HG03135 (cell line): ENCODE measurements at regions not wholly inside any gene's neighbourhood (a gene's known extent, or its start where the extent isn't known, plus 50 kb on each side); places are given as distances from the start of the nearest gene placed in this dataset.

Source experiments
- ATAC-seq: cut with Tn5 transposase; IDR thresholded peaks from one replicate; pipeline ENCODE4 v1.9.1; 2021; ENCODE audit warnings: mild to moderate bottlenecking, moderate library complexity; ENCODE audit not compliant: unreplicated experiment

DNA sequence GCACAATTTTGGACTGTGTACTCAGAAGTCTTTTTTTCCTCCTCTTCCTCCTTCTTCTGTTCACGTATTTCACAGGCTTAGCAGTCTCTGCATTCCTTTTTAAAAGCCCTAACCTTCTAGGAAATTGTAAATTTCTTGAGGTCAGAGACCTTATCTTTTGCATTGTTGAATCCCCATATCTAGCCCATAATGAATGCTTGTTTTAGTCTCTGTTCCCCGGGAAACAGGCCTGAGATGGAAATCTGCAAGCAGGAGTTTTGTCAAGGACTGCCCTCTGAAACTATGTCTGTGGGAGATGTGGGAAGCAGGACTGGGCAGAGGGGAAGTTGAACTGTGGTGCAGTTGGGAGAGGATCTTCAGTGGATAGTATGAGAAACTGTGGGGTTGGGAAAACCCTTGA, 272.2 kb upstream of the DAB1 start:
- ATAC-seq = no peak

DNA sequence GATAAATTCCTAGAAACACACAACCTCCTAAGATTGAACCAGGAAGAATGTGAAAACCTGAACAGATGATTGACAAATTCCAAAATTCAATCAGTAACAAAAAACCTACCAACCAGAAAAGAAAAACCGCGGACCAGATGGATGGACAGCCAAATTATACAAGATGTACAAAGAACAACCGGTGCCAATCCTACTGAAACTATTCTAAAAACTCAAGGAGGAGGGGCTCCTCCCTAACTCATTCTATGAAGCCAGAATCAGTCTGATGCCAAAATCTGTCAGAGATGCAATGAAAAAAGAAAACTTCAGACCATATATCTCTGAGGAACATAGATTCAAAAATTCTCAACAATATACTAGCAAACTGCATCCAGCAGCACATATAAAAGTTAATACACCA, 262.4 kb upstream of the DAB1 start:
- ATAC-seq = no peak

DNA sequence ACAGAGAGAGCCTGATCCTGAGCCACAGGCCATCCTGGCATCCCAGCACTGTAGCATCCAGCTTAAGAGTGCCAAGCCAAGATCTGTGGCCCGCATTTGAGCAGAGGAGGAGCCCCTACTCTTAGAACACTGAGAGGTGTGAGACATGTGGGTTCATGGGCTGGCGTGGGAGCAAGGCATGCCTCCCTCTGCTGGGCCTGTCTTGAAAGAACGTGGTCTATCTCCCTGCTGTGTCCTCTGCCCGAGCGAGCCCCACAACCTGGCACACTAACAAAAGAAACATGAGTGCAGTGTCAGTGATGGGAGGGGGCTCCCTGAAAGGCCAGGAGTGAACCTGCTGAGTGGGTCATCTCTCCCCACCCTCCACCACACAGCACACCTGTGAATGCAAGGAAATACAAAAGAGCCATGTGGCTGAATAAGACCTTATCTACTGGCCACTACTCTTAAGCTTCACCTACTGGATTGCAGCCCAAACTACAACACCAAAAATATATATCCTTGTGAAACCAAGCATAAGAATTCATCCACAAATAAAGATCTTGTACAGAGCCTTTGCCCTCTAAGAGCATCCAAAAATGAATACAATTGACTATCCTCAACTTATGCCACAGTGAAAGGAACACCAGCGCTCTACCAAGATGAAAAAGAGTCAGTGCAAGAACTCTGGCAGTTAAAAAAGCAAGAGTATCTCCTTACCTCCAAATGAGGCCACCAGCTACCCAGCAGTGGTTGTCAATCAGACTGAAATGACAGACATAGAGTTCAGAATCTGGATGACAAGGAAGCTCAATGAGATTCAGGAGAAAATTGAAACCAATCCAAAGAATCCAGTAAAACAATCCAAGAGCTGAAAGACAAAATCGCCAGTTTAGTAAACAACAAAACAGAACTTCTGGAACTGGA, 259.4 kb upstream of the DAB1 start:
- no peak for ATAC-seq

DNA sequence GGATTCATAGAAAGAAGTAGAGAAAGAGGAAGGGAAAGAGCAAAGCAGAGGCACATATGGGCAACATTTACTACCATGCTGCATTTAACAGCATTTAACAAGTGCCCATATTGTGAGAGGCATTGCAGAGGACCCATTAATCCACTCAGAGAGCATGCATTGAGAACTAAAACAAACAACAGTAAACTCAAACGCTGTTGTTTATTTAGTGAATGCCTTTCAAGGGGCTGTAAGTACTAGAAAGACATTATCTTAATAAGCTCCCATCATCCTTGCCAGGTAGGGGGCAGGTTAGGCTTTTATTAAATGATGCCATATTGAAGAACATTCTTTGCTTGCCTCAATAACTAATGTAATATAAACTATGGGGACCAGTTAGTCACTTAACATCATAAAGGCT, 254.3 kb upstream of the DAB1 start:
- no peak for ATAC-seq

DNA sequence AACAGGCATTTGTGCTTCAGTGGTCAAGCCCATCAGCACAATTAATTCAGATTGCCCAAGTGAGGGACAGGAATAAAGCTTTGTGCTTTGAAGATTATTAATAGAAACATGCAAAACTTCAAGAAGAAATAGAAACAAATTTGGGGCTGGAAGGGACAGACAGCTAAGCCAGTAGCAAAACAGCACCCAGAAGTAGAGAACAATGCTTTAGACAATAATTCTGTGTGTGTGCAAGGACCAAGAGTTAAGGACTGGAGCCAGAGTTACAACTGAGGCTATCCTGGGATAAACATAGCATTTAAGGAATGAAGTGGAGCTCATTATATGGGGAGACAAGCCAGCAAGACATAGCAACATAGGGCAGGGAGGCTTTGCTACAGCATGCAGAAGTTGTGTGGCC, 251.9 kb upstream of the DAB1 start:
- ATAC-seq = no peak

DNA sequence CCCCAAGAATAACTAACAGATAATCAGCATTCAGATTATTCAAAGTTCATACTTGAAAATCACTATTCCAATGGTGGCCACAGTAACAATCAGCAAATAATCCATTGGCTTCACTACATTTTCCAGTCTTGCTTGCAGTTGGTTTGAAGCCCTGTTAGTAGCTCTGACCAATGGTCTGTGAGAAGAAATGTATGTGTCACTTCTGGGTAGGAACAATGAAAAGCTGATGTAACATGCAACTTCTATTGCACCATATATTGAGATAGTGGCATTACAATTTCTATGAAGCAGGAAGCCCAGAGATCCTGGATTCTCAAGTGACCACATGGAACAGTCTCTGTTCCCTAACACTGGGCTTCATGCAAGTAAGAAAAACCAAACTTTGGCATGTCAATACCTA, 250.9 kb upstream of the DAB1 start:
- ATAC-seq = no peak

DNA sequence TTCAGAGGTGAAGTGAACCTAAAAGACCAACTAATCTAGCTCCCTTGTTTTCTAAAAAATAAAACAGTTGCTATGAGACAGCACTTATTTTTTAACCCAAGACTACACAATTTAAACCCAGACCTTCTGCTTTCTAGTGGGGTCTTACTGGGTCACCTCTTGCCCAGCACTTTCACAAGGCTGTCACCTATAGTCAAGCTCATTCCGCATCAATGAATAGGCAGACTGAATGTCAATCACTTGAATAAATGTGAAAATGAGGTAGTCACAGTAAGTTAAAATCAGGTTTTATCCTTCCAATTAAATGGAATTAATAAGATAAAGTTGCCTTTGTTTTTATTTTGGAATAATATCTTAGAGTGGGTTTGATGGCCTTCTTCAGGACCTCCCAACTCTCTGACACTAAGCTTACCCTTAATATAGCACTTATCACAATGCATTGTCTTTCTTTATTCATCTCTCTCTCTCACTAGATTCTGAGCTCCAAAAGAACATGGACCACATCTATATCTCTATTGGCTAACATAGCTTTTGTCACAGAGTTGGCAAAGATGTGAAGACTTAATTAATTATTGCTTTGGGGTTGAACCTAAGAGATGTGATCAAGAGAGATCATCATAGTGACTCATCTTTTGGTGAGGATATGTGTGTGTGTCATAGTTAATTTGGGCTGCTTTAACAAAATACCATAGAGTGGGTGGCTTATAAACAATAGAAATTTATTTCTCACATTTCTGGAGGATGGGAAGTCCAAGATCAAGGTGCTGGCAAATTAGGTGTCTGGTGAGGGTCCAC, 248.7 kb upstream of the DAB1 start:
- no peak for ATAC-seq

DNA sequence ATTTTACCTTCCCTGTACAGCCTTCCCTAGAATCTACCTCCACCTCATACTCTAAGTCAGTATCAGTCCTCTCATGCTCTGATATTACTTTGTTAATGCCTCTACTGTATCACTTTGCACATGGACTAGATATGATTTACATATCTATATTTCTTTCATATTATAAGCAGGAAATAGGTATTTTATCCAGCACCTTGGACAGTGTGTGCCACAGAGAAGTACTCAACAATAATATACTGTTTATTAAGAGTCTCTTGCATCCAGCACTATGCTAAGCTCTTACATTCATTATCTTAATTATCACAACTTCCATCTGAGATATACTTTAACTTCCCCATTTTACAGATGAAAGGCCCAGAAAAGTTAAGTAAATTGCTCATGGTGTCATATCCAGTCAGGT, 247.9 kb upstream of the DAB1 start:
- no peak for ATAC-seq

DNA sequence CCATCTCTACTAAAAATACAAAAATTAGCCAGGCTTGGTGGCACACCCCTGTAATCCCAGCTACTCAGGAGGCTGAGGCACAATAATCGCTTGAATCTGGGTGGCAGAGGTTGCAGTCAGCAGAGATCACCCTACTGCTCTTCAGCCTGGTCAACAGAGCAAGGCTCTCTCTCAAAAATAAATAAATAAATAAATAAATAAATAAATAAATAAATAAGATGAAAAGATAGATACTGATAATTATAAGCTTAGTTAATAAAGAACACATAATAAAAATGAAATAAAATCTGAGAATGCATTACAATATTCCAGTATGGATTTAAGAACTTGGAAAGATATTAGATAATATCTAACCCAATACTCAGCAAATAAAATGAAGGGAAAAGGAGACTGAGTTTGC, 235.9 kb upstream of the DAB1 start:
- no peak for ATAC-seq

DNA sequence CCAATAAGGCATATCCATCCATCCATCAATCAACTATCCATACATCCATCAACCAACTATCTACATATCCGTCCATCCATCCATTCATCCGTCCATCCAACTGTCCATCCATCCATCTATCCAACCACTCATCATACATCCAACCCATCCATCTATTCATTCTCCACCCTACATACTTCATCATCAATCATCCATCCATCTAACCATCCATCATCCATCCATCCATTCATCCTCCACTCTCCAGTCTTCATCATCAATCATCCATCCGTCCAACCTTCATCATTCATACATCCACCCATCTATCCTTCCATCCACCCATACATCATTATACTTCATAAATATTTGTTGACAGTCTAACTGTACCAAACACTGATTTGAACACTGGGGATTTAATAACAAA, 231.3 kb upstream of the DAB1 start:
- no peak for ATAC-seq

DNA sequence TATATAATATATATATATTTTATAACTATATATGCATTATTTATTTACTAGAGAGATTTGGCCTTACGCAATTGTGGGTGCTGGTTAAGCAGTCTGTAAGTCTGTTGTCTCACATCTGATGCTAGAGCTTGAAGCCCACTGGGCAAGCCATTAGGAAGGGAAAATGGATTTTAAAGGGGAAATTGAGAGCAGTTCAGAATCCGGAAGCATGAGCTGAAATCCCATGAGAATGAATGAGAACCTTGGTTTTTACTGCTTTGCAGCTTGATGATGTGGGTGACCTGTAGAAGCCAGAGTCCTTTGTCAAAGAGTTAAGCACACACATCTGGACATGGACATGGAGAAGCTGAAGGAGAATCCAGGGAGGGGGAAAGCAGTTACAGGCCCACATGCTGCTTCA, 220.8 kb upstream of the DAB1 start:
- ATAC-seq = no peak

DNA sequence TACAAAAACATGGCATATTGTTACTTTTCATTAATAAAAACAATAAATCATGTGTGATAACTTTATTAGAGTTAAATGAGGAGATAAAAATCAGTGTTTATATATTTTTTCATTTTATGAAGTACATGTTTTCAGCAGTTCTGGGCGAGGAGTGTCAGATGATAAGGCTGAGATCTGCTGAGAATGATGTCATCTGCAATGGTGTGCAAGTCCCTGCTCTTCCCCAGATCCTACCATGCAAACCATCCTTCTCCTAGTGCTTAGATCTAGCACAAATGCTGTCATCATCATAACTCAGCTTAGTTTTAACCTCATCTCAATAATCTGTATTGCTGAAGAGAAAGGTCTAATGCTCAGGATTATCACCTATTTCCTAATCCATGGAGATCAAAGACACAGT, 214.4 kb upstream of the DAB1 start:
- ATAC-seq = no peak

DNA sequence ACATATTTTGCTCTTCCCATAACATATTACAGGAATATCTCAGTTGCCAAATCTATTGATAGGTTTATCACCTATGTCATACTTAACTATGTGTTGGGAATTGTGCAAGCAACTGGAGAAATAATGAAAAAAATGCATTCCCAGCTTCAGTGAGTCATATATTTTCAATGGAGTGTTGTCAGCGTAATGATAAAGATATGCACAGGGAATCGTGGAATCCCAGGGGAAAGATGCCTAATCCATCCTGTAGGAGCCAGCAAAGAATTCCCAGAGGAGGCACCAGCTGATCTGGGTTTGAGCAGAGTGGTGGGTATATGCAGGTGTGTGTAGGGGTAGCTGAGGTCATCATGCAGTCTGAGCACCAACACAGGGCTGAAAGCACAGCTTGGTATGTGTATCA, 213.3 kb upstream of the DAB1 start:
- no peak for ATAC-seq

DNA sequence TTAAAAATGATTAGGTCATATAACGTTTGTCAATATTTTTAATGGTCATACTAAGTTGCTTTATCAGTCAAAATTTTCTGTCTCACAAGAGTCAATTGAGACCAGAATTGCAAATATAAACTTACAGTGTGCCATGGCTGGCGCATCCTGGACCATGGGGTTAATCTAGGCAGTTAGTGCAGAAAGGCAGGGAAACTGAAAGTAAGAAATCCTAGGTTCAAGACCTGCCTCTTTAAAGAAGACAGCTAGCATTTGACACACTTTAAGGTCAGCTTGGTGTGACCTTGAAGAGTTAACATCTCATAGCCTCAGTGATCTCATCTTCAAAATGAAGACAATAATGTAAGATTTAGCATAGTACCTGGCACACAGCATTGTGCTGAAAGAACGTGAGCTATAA, 210.0 kb upstream of the DAB1 start:
- ATAC-seq = no peak

DNA sequence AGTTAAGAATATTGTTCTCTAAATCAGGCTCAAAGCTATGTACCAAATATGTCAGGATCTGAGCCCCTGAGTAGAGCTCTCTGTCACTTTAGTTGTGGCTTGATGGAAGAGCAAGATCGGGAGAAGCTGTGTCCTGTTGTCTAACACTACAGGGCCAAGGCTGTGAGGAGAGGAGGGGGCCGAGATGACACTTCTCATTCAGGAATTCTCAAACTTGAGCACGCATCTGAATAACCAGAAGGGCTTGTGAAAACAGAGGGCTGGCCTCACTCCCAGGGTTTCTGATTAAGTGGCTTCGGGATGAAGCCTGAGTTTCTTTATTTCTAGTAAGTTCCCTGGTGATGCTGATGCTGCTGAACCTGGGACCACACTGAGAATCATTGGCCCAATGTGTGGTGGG, 209.2 kb upstream of the DAB1 start:
- ATAC-seq = no peak

DNA sequence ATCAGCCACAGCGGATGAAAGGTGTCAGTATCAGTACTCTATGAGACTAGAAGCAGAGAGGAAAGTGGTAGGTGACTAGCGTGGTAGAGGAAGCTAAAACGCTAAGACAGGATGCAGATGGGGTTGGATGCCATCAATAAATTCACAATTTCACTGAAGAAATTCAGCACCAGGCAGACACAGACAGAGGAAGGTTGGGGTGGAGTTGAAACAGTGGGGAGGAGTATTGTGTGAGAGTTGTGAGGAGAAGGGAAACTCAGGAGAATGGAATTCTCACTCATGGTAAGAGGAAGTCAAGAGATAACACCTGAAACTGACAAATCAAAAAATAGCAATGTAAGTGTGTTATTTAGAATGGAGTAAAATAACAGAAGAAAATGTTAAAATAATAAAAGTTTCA, 208.5 kb upstream of the DAB1 start:
- ATAC-seq = no peak

DNA sequence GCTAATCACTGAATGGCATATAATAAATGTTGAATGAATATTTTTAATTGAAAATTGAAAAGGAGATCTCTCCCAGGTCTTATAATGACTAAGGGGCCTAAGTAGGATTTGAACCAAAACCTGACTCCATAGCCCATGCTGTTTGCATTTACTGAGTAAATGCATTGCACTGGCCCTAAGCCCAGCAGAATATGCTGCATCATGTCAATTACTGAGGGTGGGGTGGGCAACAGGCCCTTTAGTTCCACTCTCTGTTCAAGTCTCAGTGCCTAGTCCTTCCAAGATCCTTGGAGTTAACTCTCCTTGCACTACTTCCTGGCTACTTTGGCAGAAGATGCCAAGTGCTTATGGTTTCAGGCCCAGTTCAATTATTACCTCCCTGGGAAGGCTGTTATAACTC, 203.8 kb upstream of the DAB1 start:
- ATAC-seq = no peak

DNA sequence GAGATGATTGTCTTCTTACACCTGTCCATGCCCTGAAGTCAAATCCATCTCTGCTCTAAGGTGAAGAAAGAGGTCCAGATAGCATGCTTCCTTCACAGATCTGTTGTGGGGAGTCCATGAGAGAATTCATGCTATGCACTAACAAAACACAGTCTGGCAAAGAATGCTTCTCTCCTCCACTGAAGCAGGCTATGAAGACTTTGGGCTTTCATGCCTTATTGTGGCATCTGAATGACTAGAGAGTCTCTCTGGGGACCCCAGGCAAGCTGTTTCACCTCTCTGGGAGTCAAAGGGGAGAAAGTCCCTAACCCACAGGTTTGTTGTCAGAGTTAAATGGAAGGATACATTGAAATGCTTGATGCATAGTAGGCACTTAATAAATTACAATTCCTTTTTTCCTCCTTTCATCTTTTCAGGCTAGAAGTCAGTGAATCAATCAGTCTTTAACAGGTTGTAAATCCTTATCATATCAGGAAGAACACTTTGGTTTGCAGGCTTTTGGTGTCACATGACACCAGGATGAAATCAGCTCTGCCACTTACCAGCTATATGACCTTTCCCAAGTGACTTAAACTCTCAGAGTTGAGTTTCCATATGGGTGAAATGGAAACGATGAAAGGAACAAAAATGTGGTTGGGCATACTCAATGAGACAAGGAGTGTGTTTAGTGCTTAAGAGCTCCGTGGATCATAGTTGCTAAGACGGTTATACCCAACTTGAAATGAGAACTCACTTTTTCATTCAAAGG, 200.1 kb upstream of the DAB1 start:
- ATAC-seq = no peak

DNA sequence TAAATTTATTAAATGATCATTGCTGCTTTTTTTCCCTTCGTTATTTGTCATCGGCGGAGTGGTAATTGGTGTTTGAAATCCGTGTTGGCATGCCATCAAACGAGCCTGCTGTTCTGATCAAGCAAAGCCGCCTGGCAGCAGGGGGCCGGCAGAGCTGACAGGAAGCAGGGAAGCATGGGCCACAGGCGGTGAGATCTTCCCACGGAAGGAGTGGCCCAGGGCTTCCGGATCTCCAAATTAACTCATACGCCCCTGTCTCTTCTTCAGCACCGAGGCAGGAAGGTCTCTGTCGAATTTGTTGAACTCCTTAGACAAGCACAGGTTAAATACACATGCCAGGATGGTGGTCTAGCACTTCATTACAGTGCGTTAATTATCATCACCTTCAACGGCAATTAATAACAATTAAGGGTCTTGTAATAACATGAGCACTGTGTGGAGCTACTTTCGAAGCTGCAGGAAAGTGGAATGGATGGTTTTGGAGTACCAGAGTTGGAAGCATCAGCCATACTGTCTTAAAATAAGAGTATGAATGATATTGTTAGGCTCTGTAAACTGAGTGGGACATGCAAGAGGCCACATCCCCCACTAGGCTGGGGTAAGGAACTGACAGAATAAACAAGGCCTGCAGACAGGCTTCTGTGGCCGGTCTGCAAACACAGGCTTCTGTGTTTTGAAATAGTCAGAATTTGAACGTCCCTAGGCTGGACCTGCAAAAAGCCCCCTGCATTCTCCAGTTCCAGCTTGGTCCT, 199.4 kb upstream of the DAB1 start:
- no peak for ATAC-seq

DNA sequence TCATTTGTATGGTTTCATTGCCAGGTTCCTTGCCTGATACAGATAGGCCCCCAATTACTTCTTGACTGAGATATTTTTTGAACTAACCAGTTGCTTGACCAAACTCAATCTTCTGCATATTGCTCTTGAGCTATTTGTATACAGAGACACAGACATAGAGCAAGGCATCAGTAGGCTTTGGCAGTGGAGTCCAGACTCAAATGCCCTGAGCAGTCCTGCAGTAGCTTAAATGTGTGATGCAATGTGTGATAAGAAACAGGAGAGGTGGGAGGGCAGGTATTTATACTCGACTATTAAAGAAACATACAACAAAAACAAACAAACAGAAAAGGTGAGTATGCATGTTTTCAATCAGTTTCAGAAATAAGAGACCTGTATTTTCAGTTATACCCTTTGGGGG, 197.9 kb upstream of the DAB1 start:
- no peak for ATAC-seq

DNA sequence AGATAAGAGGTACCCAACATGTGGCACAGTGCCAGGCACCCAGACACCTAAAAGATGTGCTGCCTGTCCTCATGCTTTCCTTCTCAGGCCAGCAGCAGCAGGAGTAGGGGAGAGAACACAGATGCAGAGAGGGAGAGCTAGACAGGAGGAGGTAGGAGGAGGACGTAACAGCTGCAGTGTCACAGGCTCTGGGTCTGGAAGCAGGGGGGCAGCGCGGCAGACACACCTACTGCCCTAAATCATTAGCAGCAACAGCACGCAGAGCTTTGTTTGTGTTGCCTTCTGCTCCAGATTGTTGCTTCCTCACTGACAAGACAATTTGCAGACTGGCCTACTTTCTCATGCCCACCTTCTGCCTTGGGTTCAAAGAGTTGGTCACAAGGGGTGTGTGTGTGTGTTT, 196.7 kb upstream of the DAB1 start:
- ATAC-seq = no peak
